Stimulated activated naive B cell treated with anti-CD40 and anti-IgM and Interleukin-4, amounts not matched to agents 10 μg/mL and 1 μg/mL and 100 μg/mL, for 72 hours (primary cell): ENCODE measurements at regions not wholly inside any gene's neighbourhood (a gene's known extent, or its start where the extent isn't known, plus 50 kb on each side); places are given as distances from the start of the nearest gene placed in this dataset.

Source experiments
- ATAC-seq, 2 donors: fragments of 150-1000 bp; cut with Tn5 transposase; replicated peaks; 2 replicates each; pipeline ENCODE4 v1.10.0; 2021; ENCODE audit warnings: moderate library complexity in 1 of 2
- DNase-seq: peaks from one replicate; pipeline ENCODE4 v3.0.0; 2021
- H3K27ac Mint-ChIP-seq: one replicate; pipeline ENCODE4 v1.8.0; 2022; ENCODE audit warnings: mild to moderate bottlenecking, mixed read lengths
- H3K27me3 Mint-ChIP-seq, 2 donors: one replicate each; pipeline ENCODE4 v1.8.0; 2022; ENCODE audit warnings: mixed read lengths in 2 of 2
- H3K36me3 Mint-ChIP-seq, 2 donors: one replicate each; pipeline ENCODE4 v1.8.0; 2022; ENCODE audit warnings: mixed read lengths in 2 of 2, mild to moderate bottlenecking in 1 of 2
- H3K4me1 Mint-ChIP-seq, 2 donors: one replicate each; pipeline ENCODE4 v1.8.0; 2022; ENCODE audit warnings: mixed read lengths in 2 of 2, mild to moderate bottlenecking in 1 of 2
- H3K4me3 Mint-ChIP-seq, 2 donors: one replicate each; pipeline ENCODE4 v1.8.0; 2022; ENCODE audit warnings: mild to moderate bottlenecking in 2 of 2, mixed read lengths in 2 of 2, moderate library complexity in 1 of 2
- H3K9me3 Mint-ChIP-seq, 2 donors: one replicate each; pipeline ENCODE4 v1.8.0; 2022; ENCODE audit warnings: mixed read lengths in 2 of 2, mild to moderate bottlenecking in 1 of 2

- H3K27ac Mint-ChIP-seq, result no peak overlapping the region
- H3K36me3 Mint-ChIP-seq, result no peaks in the 10 kb centered on the region
Observed at GRCh38 chr2:123258877-123259539, 766.1 kb upstream of the CNTNAP5 start.

DNA sequence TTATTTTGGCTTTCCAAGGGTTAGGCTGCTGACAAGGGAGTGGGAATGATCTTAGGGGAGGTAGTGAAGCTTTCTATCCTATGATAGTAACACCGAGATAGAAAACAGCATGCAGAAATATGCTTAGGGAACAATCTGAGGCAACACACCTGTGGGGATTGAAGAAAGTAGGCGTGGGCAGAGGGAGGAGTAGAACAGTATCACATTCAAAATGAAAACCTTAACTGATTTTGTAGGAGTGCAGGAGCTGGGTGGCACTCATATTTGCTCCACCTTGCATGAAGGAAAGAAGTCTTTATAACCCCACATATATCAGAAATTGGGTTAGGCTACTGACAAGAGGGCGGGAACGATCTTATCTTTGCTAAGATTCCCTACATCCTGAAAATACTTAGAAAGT, 762.2 kb upstream of the CNTNAP5 start:
- H3K27me3 Mint-ChIP-seq, result no peaks in the 10 kb centered on the region
- ATAC-seq, result no peak

More at GRCh38 chr2:123258877-123259539, 766.1 kb upstream of the CNTNAP5 start:
- H3K4me1 Mint-ChIP-seq, result no peaks in the 10 kb centered on the region
- H3K27me3 Mint-ChIP-seq, result no peaks in the 10 kb centered on the region
- H3K9me3 Mint-ChIP-seq, result peaks cover 0 to 2% of the 10 kb centered on the region in 2 donors
- DNase-seq (no peak), ATAC-seq (no peak)
- H3K4me3 Mint-ChIP-seq, result no peak overlapping the region

GRCh38 chr2:123283431-123283830, 741.7 kb upstream of the CNTNAP5 start:
- no peaks in the 10 kb centered on the region for H3K4me1 Mint-ChIP-seq
- no peaks in the 10 kb centered on the region for H3K27me3 Mint-ChIP-seq
- H3K4me3 Mint-ChIP-seq, result no peak overlapping the region
- H3K36me3 Mint-ChIP-seq, result no peaks in the 10 kb centered on the region
- H3K27ac Mint-ChIP-seq, result no peak overlapping the region
- H3K9me3 Mint-ChIP-seq, result peaks cover 6 to 7% of the 10 kb centered on the region in 2 donors
- no peak for ATAC-seq
- no peak for DNase-seq

More for the DNA sequence above, 762.2 kb upstream of the CNTNAP5 start:
- Mint-ChIP-seq H3K36me3 (no peaks in the 10 kb centered on the region), H3K9me3 (peaks cover 0 to 8% of the 10 kb centered on the region in 2 donors), H3K27ac (no peak overlapping the region), H3K4me3 (no peak overlapping the region), H3K4me1 (no peaks in the 10 kb centered on the region)
- DNase-seq, result no peak

GRCh38 chr2:123303731-123304130, 721.4 kb upstream of the CNTNAP5 start:
- H3K4me3 Mint-ChIP-seq, result no peak overlapping the region
- H3K4me1 Mint-ChIP-seq, result no peaks in the 10 kb centered on the region
- no peaks in the 10 kb centered on the region for H3K36me3 Mint-ChIP-seq
- no peaks in the 10 kb centered on the region for H3K27me3 Mint-ChIP-seq
- H3K27ac Mint-ChIP-seq, result no peak overlapping the region
- ATAC-seq, result no peak
- H3K9me3 Mint-ChIP-seq, result peaks cover 4 to 6% of the 10 kb centered on the region in 2 donors
- no peak for DNase-seq
